ENCODE measurements at regions not wholly inside any gene's neighbourhood (a gene's known extent, or its start where the extent isn't known, plus 50 kb on each side); places are given as distances from the start of the nearest gene placed in this dataset.

DNA sequence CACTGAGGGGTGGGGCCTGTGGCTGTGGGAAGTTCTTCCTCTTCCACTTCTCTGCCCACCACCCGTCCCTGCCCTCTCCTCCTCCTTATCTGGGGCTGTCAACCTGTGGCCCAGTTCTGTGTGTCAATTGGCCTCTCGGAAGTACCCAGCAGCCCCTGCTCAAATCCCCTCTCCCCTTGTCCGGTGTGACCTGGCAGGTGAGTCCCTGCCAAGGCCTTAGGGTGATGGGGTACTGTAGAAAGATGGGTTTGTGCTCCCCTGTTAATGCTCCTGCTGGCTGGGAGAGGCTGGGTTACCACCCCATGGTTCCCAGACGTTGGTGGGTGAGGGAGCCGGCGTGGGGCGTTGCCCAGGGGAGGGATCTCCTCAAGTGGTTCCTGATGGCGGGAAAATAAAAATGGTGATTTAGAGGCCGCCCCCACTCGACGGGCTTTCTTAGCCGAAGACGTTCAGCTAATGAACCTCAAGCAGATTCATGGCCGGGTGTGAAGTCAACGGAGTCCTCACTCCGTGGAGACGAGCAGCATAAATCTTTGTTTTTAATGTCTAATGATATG, 141.2 kb downstream of the URI1 start:
- DNase-seq = no peak

DNA sequence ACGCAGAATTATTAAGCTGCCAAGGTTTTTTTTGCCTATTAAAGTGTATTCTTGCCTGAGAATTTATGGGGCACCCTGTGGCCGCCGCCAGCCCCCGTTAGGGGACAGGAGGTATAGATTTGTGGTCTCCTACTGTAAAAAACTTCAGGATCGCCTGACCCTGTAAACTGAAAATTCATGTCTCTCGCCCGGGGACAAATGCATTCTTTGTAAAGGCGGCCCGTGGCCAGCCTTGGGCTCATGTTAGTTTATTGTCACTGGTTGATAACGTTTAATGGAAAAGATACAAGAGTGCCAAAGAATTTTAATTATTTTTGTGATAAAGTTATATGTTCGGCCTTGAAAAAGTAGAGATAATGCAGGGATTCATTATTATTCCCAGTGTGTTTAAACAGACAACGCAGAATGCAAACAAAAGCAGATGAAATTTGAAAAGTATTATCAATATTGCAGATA, 141.7 kb downstream of the URI1 start:
- no peak for DNase-seq

DNA sequence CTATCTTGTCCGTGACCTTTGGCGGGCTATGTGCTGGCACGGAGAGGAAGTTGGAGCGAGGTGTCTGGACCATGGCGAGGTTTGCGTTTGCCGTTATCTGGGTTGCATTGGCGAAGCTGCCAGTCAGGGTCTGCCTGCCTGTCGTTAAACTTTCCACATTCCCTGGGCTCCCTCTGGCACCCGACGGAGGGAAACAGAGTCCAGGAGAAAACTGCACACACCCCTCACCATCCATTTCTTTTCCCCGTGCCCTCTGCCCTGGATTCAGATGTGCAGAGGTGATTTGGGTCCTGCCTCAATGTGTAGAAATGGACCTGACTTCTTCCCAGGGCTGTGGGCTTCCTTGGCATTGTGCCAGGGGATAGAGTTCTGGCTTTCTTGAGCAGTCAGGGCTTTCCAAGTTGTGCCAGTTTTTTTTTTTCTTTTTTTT, 142.4 kb downstream of the URI1 start:
- DNase-seq = no peak

- DNase-seq = no peak
Measured at GRCh38 chr19:30085394-30085793, 143.4 kb downstream of the URI1 start.

GRCh38 chr19:30086220-30086619, 144.2 kb downstream of the URI1 start:
- no peak for DNase-seq

- DNase-seq = no peak
Measured at GRCh38 chr19:30086916-30087315, 144.9 kb downstream of the URI1 start.

- DNase-seq = no peak
Measured at GRCh38 chr19:30087381-30088138, 145.5 kb downstream of the URI1 start.

DNA sequence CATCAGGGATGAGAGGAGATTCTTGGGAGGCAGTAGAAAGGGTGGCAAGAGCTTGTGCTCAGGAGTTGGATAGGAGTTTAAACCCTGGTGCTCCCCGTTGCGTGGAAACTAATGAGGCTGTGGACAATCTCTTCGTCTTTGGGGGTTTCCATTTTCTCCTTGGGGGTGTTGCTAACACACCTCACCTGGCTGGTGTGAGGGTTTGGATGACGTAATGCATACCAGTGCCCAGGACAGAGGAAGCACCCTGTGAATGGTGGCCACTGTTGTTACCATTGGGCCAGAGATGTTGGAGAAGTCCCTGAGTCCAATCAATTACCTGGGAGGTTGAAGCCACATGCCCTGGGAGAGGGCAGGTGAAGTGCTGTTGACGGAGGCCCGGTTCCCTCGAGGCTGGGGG, 146.5 kb downstream of the URI1 start:
- no peak for DNase-seq

DNA sequence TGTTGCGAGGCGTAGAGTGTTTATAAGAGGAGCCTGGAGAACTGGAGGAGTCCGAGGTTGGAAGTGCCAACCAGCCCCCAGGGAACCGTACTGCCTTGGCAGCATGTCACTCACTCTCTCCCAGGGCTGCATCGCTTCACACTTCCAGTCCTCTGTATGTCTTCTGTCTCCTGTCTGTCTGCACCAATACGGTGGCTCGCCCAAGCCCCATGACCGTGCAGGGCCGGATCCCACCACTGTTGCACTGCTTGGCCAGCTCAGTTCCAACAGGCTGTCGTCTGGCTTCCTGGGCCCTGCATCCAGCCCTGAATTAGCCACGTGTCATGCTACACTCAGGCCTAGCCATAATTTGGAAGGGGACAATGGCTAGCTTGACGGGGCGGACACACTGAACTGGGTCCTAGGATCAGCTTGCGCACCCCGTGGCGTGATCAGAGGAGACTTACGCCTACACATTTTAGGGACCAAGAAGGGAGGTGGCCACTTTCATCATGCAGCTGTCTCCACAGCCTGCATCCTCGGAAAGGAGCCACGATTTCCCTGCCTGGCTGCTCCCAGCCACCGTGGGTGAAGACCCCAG, 147.1 kb downstream of the URI1 start:
- no peak for DNase-seq

DNA sequence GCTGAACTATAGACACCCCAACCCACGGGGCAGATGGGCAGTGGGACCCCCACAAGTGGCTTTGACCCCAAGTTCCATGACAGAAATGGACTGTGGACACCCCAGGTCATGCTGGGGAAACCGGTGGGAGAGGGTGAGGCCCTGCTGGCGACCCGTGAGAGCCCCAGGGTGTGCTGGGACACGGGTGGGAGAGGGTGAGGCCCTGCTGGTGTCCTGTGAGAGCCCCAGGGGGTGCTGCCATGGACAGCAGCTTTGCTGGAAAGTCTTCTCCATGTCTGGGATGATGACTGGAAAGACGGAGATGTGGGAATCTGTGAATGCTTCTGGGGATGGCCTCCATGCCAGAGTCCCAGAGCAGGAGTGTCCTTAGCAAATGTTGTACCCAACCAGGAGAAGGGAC, 148.4 kb downstream of the URI1 start:
- no peak for DNase-seq

DNA sequence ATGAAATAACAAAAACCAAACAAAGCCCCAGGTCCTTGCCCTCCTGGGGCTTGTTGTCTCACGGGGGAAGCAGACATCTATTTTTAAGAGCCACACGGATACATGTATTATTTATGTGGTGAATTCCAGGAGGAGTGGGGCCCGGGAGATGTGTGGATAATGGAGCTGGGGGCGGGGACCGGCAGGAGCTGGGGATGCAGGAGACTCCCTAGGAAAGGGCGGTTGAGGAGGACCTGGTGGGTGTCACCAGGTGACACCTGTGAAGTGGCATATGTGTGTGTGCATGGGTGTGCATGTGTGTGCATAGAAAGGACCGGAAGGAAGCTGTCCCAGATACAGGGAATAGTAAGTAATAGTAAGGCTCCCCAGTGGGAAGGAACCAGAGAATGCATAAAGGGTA, 148.9 kb downstream of the URI1 start:
- DNase-seq = no peak

- DNase-seq = no peak
Measured at GRCh38 chr19:30091456-30091855, 149.4 kb downstream of the URI1 start.

DNA sequence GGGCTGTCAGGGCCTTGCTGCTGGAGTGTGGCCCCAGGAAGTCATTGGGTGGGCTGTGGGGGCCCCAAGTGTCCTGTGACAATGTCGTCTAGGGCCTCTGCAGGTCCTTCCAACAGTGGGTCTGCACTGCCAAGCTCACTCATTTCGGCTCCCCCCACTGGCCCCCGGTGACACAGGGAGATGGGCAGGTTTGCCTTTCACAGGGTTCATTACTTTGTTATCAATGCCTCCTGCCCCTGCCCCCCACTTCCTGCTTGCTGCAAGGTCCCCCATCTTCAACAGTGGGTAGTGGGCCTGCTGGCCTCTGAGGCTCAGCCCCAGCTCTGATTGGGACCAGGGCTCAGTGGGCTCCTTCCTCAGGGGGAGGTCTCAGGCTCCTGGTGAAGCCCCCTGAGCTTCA, 149.8 kb downstream of the URI1 start:
- DNase-seq = no peak

- no peak for DNase-seq
Measured at GRCh38 chr19:30092721-30093569, 150.9 kb downstream of the URI1 start.

DNA sequence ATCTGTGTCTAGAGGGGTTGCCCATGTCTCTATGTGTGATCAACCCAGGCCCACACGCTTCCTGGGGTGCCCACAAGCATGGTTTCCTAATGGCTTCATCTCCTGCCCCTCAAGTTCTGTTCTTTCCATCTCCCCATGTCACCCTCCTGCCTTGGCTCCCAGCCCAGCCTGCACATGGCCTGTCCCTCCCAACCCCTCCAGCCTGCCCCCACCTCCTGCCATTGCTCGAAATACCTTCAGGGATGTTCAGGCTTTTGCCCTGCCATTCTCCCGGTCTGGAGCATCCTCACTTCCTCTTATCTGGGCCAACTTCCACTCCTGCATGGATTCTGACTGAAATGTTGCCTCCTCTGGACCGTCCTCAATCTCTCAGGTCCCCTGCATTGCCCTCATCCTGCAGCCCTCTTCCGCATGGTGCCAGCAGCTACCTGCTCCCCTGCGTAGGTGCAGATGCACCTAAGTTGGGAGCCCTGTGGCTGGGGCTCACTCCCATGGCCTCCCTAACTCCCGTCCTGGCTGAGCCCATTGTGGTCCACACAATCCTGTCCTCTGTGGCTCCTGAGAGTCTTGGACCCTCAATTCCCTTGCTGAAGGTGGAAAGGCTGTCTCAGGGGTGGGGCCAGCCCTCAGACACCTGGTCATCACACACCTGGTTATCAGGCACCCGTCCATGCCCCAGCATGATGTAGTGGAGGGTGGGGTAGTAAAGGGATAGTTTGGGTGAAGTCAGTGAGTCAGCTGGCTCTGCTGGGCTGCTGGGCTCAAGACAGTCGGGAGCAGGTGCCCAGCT, 152.1 kb downstream of the URI1 start:
- DNase-seq = no peak

DNA sequence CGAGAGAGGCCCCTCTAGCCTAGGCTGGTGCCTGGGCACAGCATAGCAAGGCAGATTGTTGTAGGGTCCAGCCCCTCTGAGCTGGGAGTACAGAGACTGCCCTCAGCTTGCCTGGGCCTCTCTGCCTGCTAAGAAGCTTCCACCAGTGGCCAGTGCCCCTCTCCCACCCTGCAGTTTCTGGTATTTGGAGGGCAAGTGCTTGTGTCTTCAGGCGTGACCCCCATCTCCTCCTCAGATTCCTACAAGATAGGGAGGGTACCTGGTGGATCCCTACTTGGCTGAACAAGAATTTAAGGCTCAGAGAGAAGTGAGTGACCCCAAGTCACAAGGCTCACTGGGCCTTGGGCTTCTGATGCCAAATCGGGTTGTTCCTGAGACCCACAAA, 152.7 kb downstream of the URI1 start:
- DNase-seq = no peak

DNA sequence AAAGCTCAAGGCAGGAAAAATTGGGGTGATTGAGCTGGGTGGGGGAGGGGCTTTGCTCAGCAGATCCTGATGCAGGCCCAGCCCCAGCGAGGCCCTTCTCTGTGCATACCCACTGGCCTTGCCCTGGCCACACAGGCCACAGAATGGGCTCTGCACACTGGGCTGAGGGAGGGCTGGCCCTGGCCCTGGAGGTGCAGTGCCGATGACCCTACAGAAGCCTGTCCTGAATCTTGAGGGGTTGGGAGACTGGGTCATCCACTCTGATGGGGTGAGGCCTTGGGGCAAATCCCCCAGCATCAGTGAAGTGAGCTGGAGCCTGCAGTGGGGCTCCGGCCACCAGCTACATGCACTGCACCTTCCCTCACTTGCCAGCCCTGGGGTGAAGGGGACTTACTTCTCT, 153.1 kb downstream of the URI1 start:
- DNase-seq = no peak

- no peak for DNase-seq
Measured at GRCh38 chr19:30096596-30097370, 154.7 kb downstream of the URI1 start.

GRCh38 chr19:30097746-30098280, 155.8 kb downstream of the URI1 start:
- DNase-seq = no peak

- no peak for DNase-seq
Measured at GRCh38 chr19:30102239-30102638, 160.2 kb downstream of the URI1 start.

DNA sequence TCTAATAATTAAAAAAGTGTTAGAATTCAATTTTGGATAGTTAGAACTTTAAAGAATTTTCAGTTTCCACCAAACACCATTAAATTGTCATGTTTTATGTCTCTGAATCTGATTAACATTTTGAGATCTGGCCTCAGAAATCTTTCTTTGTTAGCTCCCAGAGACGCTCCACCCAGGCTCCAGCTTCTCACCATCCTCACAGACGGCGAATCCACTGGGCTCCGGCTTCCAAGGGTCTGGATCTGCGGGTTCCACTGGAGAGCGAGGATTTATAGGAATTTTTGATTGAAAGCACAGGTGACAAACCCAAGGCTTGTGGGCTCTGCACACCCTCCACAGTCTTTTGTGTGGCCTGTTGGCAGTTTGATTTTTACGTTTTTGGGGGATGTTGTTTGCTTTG, 160.6 kb downstream of the URI1 start:
- no peak for DNase-seq

Measured in occipital lobe (tissue), 1 donor.